ENCODE measurements at regions not wholly inside any gene's neighbourhood (a gene's known extent, or its start where the extent isn't known, plus 50 kb on each side); places are given as distances from the start of the nearest gene placed in this dataset.

GRCh38 chr3:160130950-160131349 lies 94.3 kb upstream of the C3orf80 start:
- TF ChIP-seq YY1 (IDR thresholded peaks at IDR 0.05; ENCODE audit: low read depth) (no peak), FOXM1 (IDR thresholded peaks at IDR 0.05; ENCODE audit: low read depth) (no peak), NFIC (IDR thresholded peaks at IDR 0.05; ENCODE audit: borderline replicate concordance) (peak; percentile 75), FOXJ3 (CRISPR knock-in tag; IDR thresholded peaks at IDR 0.05) (no peak), ELF1 (IDR thresholded peaks at IDR 0.05) (no peak), IRF3 (IDR thresholded peaks at IDR 0.05; ENCODE audit: low read depth, low read length) (no peak), GABPA (IDR thresholded peaks at IDR 0.05; ENCODE audit: low read depth) (no peak), MEF2A (IDR thresholded peaks at IDR 0.05; ENCODE audit: borderline replicate concordance, low read depth) (no peak), FOSL2 (IDR thresholded peaks at IDR 0.05; ENCODE audit: borderline replicate concordance, low read depth) (peak; percentile 37; the same call in 1 of the 2 replicates), SIN3A (IDR thresholded peaks at IDR 0.05; ENCODE audit: borderline replicate concordance, low read depth, low read length) (no peak), CHD2 (IDR thresholded peaks at IDR 0.05; ENCODE audit: low read length, partially characterized antibody) (no peak), TCF12 (IDR thresholded peaks at IDR 0.05) (peak; percentile 41; the same call in 1 of the 2 replicates), POLR2AphosphoS5 (IDR thresholded peaks at IDR 0.05; ENCODE audit: low read depth, low read length) (no peak), TEAD4 (IDR thresholded peaks at IDR 0.05; ENCODE audit: borderline replicate concordance, insufficient read depth) (no peak)
- Histone ChIP-seq H3K36me3 (replicated peaks in 1 of 2; ENCODE audit: control insufficient read depth in 1 of 2, insufficient read depth in 2 of 2, low read length in 1 of 2) (no peaks in the 10 kb centered on the region), H3K27me3 (ENCODE audit: insufficient read depth) (no peaks in the 10 kb centered on the region), H3K4me3 (ENCODE audit: low read depth in 2 of 2, low read length in 1 of 2) (no peak overlapping the region), H3K79me2 (ENCODE audit: insufficient read depth) (no peaks in the 10 kb centered on the region), H3K4me2 (peak overlapping the region; percentile 38; the same call in 1 of the 2 replicates), H3K9me3 (no peaks in the 10 kb centered on the region), H4K20me1 (ENCODE audit: insufficient read depth) (no peaks in the 10 kb centered on the region), H3K9me2 (no peaks in the 10 kb centered on the region), H3K4me1 (ENCODE audit: control insufficient read depth in 1 of 2, insufficient read depth in 2 of 2, low read depth in 1 of 2, low read length in 1 of 2) (peaks cover 7 to 25% of the 10 kb centered on the region in 2 experiments; a peak in 2 of 4 replicates), H3K9ac (peak overlapping the region; percentile 25; the same call in 1 of the 2 replicates), H3K27ac (ENCODE audit: low read depth in 2 of 2, low read length in 1 of 2) (peak overlapping the region; percentile 41 to 83; a peak in 3 of 4 replicates), H3F3A (replicated peaks; ENCODE audit: insufficient read depth) (peaks cover 27% of the 10 kb centered on the region), H2AFZ (ENCODE audit: low read depth) (no peak overlapping the region; the same call in 1 of the 2 replicates)
- ChIA-PET POLR2A (no interaction called here), CTCF (interaction anchor here (0.9 to 1.5 kb wide), 2 partner anchors 32 to 142 kb away, joined by 3 read pairs; partner anchors contain the start of gene IL12A)
- no peak for DNase-seq
- WGBS (ENCODE audit: low lambda C conversion rate), result 43% methylated on average over 2 of the region's 2 CpGs

GRCh38 chr3:160132226-160132625 lies 93.0 kb upstream of the C3orf80 start:
- ChIA-PET POLR2A (no interaction called here), CTCF (interaction anchor here (0.9 to 2.5 kb wide), 3 partner anchors 11 to 99 kb away, joined by 3 to 14 read pairs (median 3); no protein-coding TSS in a partner anchor)
- Histone ChIP-seq H3K36me3 (replicated peaks in 1 of 2; ENCODE audit: control insufficient read depth in 1 of 2, insufficient read depth in 2 of 2, low read length in 1 of 2) (no peaks in the 10 kb centered on the region), H3K27ac (ENCODE audit: low read depth in 2 of 2, low read length in 1 of 2) (no peak overlapping the region), H3K4me1 (ENCODE audit: control insufficient read depth in 1 of 2, insufficient read depth in 2 of 2, low read depth in 1 of 2, low read length in 1 of 2) (peaks cover 8 to 19% of the 10 kb centered on the region in 2 experiments; a peak in 2 of 4 replicates), H3K4me2 (no peak overlapping the region), H3K9ac (no peak overlapping the region), H3K27me3 (ENCODE audit: insufficient read depth) (no peaks in the 10 kb centered on the region), H4K20me1 (ENCODE audit: insufficient read depth) (no peaks in the 10 kb centered on the region), H3K9me3 (no peaks in the 10 kb centered on the region), H3F3A (replicated peaks; ENCODE audit: insufficient read depth) (peaks cover 27% of the 10 kb centered on the region), H3K79me2 (ENCODE audit: insufficient read depth) (no peaks in the 10 kb centered on the region), H3K9me2 (no peaks in the 10 kb centered on the region), H3K4me3 (ENCODE audit: low read depth in 2 of 2, low read length in 1 of 2) (no peak overlapping the region), H2AFZ (ENCODE audit: low read depth) (no peak overlapping the region)
- DNase-seq, result no peak
- no peak for TF ChIP-seq JUND (IDR thresholded peaks at IDR 0.05)
- no peak for TF ChIP-seq EZH2phosphoT487 (IDR thresholded peaks at IDR 0.05; ENCODE audit: borderline replicate concordance, low read depth)
- no peak for TF ChIP-seq RFX5 (IDR thresholded peaks at IDR 0.05; ENCODE audit: low read length)
- no peak for TF ChIP-seq NFIC (IDR thresholded peaks at IDR 0.05; ENCODE audit: borderline replicate concordance)
- TF ChIP-seq TCF12 (IDR thresholded peaks at IDR 0.05), result no peak
- no peak for TF ChIP-seq NRF1 (IDR thresholded peaks at IDR 0.05; ENCODE audit: low read depth, low read length)
- TF ChIP-seq TEAD4 (IDR thresholded peaks at IDR 0.05; ENCODE audit: borderline replicate concordance, insufficient read depth), result no peak
- TF ChIP-seq YY1 (IDR thresholded peaks at IDR 0.05; ENCODE audit: low read depth), result no peak
- no peak for TF ChIP-seq MEF2A (IDR thresholded peaks at IDR 0.05; ENCODE audit: borderline replicate concordance, low read depth)
- TF ChIP-seq RXRA (IDR thresholded peaks at IDR 0.05; ENCODE audit: borderline replicate concordance, low read depth), result no peak
- TF ChIP-seq CHD2 (IDR thresholded peaks at IDR 0.05; ENCODE audit: low read length, partially characterized antibody), result no peak
- no peak for TF ChIP-seq MXI1 (IDR thresholded peaks at IDR 0.05; ENCODE audit: low read depth, low read length)
- no peak for TF ChIP-seq REST (IDR thresholded peaks at IDR 0.05; ENCODE audit: low read depth, low read length)
- no peak for TF ChIP-seq FOXM1 (IDR thresholded peaks at IDR 0.05; ENCODE audit: low read depth)
- no peak for TF ChIP-seq FOXJ3 (CRISPR knock-in tag; IDR thresholded peaks at IDR 0.05)
- TF ChIP-seq, protein P1, sequence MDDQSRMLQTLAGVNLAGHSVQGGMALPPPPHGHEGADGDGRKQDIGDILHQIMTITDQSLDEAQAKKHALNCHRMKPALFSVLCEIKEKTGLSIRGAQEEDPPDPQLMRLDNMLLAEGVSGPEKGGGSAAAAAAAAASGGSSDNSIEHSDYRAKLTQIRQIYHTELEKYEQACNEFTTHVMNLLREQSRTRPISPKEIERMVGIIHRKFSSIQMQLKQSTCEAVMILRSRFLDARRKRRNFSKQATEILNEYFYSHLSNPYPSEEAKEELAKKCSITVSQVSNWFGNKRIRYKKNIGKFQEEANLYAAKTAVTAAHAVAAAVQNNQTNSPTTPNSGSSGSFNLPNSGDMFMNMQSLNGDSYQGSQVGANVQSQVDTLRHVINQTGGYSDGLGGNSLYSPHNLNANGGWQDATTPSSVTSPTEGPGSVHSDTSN (IDR thresholded peaks at IDR 0.05), result no peak
- TF ChIP-seq SMC3 (IDR thresholded peaks at IDR 0.05; ENCODE audit: low read depth, low read length), result no peak
- no peak for TF ChIP-seq POLR2AphosphoS5 (IDR thresholded peaks at IDR 0.05; ENCODE audit: low read depth, low read length)
- WGBS (ENCODE audit: low lambda C conversion rate), result 89% methylated on average over 4 of the region's 4 CpGs

Data from SK-N-SH (cell line).